ENCODE measurements at regions not wholly inside any gene's neighbourhood (a gene's known extent, or its start where the extent isn't known, plus 50 kb on each side); places are given as distances from the start of the nearest gene placed in this dataset.
"Not testable (repeated sequence)": the region's sequence is repeated elsewhere in the genome, so short reads cannot be mapped to it uniquely, and the experiment has no call there.

- not testable (repeated sequence) for TF ChIP-seq POLR2A, CTCF (IDR thresholded peaks at IDR 0.05)
Measured at GRCh38 chr14:105776112-105776511, 249.7 kb downstream of the TMEM121 start.
